ENCODE measurements at regions not wholly inside any gene's neighbourhood (a gene's known extent, or its start where the extent isn't known, plus 50 kb on each side); places are given as distances from the start of the nearest gene placed in this dataset.

DNA sequence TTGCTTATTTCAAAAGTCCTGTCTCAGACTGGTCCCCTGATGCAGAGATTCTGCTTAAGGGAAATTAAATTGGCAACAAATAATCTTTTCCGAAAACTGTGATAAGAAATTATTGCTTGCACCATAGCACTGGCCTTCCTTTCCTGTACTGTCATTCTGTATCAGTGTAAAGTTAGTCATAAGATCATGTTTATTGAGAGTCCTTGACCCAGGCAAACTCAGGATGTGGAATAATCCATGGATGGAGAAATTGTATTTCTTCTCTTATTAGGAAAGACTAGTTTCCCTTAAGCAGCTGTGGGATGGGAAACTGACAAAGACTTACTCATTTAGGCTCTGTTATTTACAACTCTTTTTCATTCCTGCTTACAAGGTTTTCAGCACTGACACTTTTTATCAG is 83.0 kb upstream of the RANBP6 start:
- H2AFZ ChIP-seq (ENCODE audit: control insufficient read depth, low read length): no peak overlapping the region
- no peaks in the 10 kb centered on the region for H3K79me2 ChIP-seq (ENCODE audit: control insufficient read depth, insufficient read depth, low read length)
- dilution Hi-C loops (cut with MboI; ENCODE audit: extremely low pct_ligation_motif_present, low sequenced_read_pairs): no loop called here
- FAIRE-seq (no peak), DNase-seq (ENCODE audit: low read depth, low spot score) (no peak)
- no peak overlapping the region for H3K4me2 ChIP-seq (ENCODE audit: control insufficient read depth, extremely low read depth, insufficient read depth, low read depth, low read length)
- H3K9me1 ChIP-seq (ENCODE audit: control insufficient read depth, extremely low read depth, insufficient read depth, low read length): no peaks in the 10 kb centered on the region
- H3K9ac ChIP-seq (ENCODE audit: control insufficient read depth, extremely low read depth, insufficient read depth, low read length): no peak overlapping the region
- no peaks in the 10 kb centered on the region for H3K27me3 ChIP-seq (ENCODE audit: control insufficient read depth, extremely low read depth, insufficient read depth, low read length)
- no peaks in the 10 kb centered on the region for H4K20me1 ChIP-seq (ENCODE audit: control insufficient read depth, extremely low read depth, insufficient read depth, low read length)
- H3K27ac ChIP-seq (ENCODE audit: control insufficient read depth, insufficient read depth, low read length): peak overlapping the region; percentile 6
- H3K4me1 ChIP-seq (ENCODE audit: control insufficient read depth, extremely low read depth, insufficient read depth, low read length): peaks cover 39% of the 10 kb centered on the region
- TF ChIP-seq, protein P1, sequence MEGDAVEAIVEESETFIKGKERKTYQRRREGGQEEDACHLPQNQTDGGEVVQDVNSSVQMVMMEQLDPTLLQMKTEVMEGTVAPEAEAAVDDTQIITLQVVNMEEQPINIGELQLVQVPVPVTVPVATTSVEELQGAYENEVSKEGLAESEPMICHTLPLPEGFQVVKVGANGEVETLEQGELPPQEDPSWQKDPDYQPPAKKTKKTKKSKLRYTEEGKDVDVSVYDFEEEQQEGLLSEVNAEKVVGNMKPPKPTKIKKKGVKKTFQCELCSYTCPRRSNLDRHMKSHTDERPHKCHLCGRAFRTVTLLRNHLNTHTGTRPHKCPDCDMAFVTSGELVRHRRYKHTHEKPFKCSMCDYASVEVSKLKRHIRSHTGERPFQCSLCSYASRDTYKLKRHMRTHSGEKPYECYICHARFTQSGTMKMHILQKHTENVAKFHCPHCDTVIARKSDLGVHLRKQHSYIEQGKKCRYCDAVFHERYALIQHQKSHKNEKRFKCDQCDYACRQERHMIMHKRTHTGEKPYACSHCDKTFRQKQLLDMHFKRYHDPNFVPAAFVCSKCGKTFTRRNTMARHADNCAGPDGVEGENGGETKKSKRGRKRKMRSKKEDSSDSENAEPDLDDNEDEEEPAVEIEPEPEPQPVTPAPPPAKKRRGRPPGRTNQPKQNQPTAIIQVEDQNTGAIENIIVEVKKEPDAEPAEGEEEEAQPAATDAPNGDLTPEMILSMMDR (optimal IDR thresholded peaks at IDR 0.05 in 1 of 3, IDR thresholded peaks at IDR 0.05 in 1 of 3, conservative IDR thresholded peaks at IDR 0.05 in 1 of 3; ENCODE audit: extremely low read depth in 1 of 3, insufficient read depth in 2 of 3, low read length in 3 of 3): no peak
- TF ChIP-seq EZH2 (IDR thresholded peaks at IDR 0.05; ENCODE audit: low read length): no peak
- H3K36me3 ChIP-seq (ENCODE audit: control insufficient read depth in 2 of 2, extremely low read depth in 1 of 2, insufficient read depth in 2 of 2, low read length in 2 of 2): no peaks in the 10 kb centered on the region
- no peak overlapping the region for H3K4me3 ChIP-seq (ENCODE audit: control insufficient read depth in 2 of 3, extremely low read depth in 1 of 3, insufficient read depth in 2 of 3, low read depth in 1 of 3, low read length in 3 of 3)
- H3K9me3 ChIP-seq (ENCODE audit: control insufficient read depth, low read depth, low read length): no peaks in the 10 kb centered on the region

DNA sequence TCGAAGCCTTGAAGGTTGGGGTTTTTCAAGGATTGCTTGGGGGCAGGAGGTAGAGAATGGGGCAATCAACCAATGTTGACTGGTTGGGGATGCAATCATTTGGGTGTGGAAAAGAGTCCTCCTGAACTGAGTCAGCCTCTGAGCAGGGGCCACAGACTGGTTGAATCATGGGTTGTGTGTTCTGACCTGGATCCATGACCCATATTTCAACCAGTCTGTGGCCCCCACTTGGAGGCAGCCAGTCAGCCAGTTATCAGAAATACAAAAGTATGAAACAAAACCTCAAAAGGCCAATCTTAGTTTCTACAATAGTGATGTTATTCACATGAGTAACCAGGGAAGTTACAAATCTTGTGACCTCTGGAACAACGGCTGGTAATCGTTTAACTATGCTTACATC is 81.4 kb upstream of the RANBP6 start:
- Histone ChIP-seq H3K9ac (ENCODE audit: control insufficient read depth, extremely low read depth, insufficient read depth, low read length) (no peak overlapping the region), H3K9me1 (ENCODE audit: control insufficient read depth, extremely low read depth, insufficient read depth, low read length) (no peaks in the 10 kb centered on the region), H3K4me3 (ENCODE audit: control insufficient read depth in 2 of 3, extremely low read depth in 1 of 3, insufficient read depth in 2 of 3, low read depth in 1 of 3, low read length in 3 of 3) (no peak overlapping the region), H3K27me3 (ENCODE audit: control insufficient read depth, extremely low read depth, insufficient read depth, low read length) (no peaks in the 10 kb centered on the region), H3K79me2 (ENCODE audit: control insufficient read depth, insufficient read depth, low read length) (no peaks in the 10 kb centered on the region), H3K4me1 (ENCODE audit: control insufficient read depth, extremely low read depth, insufficient read depth, low read length) (peaks cover 25% of the 10 kb centered on the region), H3K9me3 (ENCODE audit: control insufficient read depth, low read depth, low read length) (no peaks in the 10 kb centered on the region), H3K27ac (ENCODE audit: control insufficient read depth, insufficient read depth, low read length) (peak overlapping the region; percentile 36), H3K4me2 (ENCODE audit: control insufficient read depth, extremely low read depth, insufficient read depth, low read depth, low read length) (no peak overlapping the region), H2AFZ (ENCODE audit: control insufficient read depth, low read length) (no peak overlapping the region), H3K36me3 (ENCODE audit: control insufficient read depth in 2 of 2, extremely low read depth in 1 of 2, insufficient read depth in 2 of 2, low read length in 2 of 2) (no peaks in the 10 kb centered on the region), H4K20me1 (ENCODE audit: control insufficient read depth, extremely low read depth, insufficient read depth, low read length) (no peaks in the 10 kb centered on the region)
- peak; percentile 23 for FAIRE-seq
- DNase-seq (ENCODE audit: low read depth, low spot score): peak; percentile 72
- TF ChIP-seq, protein P1 (optimal IDR thresholded peaks at IDR 0.05 in 1 of 3, IDR thresholded peaks at IDR 0.05 in 1 of 3, conservative IDR thresholded peaks at IDR 0.05 in 1 of 3; ENCODE audit: extremely low read depth in 1 of 3, insufficient read depth in 2 of 3, low read length in 3 of 3): no peak
- dilution Hi-C loops (cut with MboI; ENCODE audit: extremely low pct_ligation_motif_present, low sequenced_read_pairs): no loop called here
